Activated T-helper 2 cell treated with anti-CD3 and anti-CD28 coated beads, Interferon-gamma antibody, Interleukin-2, Interleukin-4, amounts not matched to agents 10 μg/mL and 5 μg/mL and 100 μg/mL, durations not matched to agents 14 hours and 24 hours and 36 hours (primary cell): ENCODE measurements at regions not wholly inside any gene's neighbourhood (a gene's known extent, or its start where the extent isn't known, plus 50 kb on each side); places are given as distances from the start of the nearest gene placed in this dataset.
"Not testable (repeated sequence)": the region's sequence is repeated elsewhere in the genome, so short reads cannot be mapped to it uniquely, and the experiment has no call there.

Experiments used
- DNase-seq: peaks from one replicate; pipeline ENCODE4 v3.0.0; 2021; ENCODE audit warnings: low spot score
- H3K27ac Mint-ChIP-seq: one replicate; pipeline ENCODE4 v1.8.0; 2021; ENCODE audit warnings: mixed read lengths
- H3K27me3 Mint-ChIP-seq: one replicate; pipeline ENCODE4 v1.8.0; 2021; ENCODE audit warnings: low read depth, mixed read lengths
- H3K36me3 Mint-ChIP-seq: one replicate; pipeline ENCODE4 v1.8.0; 2021; ENCODE audit warnings: low read depth, mixed read lengths
- H3K4me1 Mint-ChIP-seq: one replicate; pipeline ENCODE4 v1.8.0; 2021; ENCODE audit warnings: low read depth, mixed read lengths
- H3K4me3 Mint-ChIP-seq: one replicate; pipeline ENCODE4 v1.8.0; 2021; ENCODE audit warnings: low read depth, mild to moderate bottlenecking, moderate library complexity, mixed read lengths
- H3K9me3 Mint-ChIP-seq: one replicate; pipeline ENCODE4 v1.8.0; 2021; ENCODE audit warnings: mixed read lengths
- intact Hi-C: fragments of 100-400 bp; cut with micrococcal nuclease; formaldehyde crosslinking; loops from one replicate; pipeline ENCODE4 v1.15.1; 2023

- DNase-seq: no peak
- Mint-ChIP-seq H3K4me3 (no peak overlapping the region), H3K27me3 (no peaks in the 10 kb centered on the region), H3K27ac (no peak overlapping the region), H3K9me3 (no peaks in the 10 kb centered on the region), H3K4me1 (no peaks in the 10 kb centered on the region), H3K36me3 (no peaks in the 10 kb centered on the region)
- intact Hi-C loops: no loop called here
Observed at GRCh38 chr18:8901019-8901418, 195.7 kb downstream of the MTCL1 start.

- intact Hi-C loops: no loop called here
- Mint-ChIP-seq H3K27ac (no peak overlapping the region), H3K27me3 (no peaks in the 10 kb centered on the region), H3K36me3 (no peaks in the 10 kb centered on the region), H3K9me3 (no peaks in the 10 kb centered on the region), H3K4me1 (no peaks in the 10 kb centered on the region), H3K4me3 (no peak overlapping the region)
- no peak for DNase-seq
Observed at GRCh38 chr18:8904316-8904715, 198.2 kb upstream of the NDUFV2 start.

- Mint-ChIP-seq H3K4me3 (no peak overlapping the region), H3K4me1 (no peaks in the 10 kb centered on the region), H3K27ac (no peak overlapping the region), H3K36me3 (no peaks in the 10 kb centered on the region), H3K27me3 (no peaks in the 10 kb centered on the region), H3K9me3 (no peaks in the 10 kb centered on the region)
- no peak for DNase-seq
- intact Hi-C loops: no loop called here
Observed at GRCh38 chr18:8908792-8909510, 193.5 kb upstream of the NDUFV2 start.

GRCh38 chr18:8910186-8910822, 192.2 kb upstream of the NDUFV2 start:
- H3K4me3 Mint-ChIP-seq: no peak overlapping the region
- no peak for DNase-seq
- no peaks in the 10 kb centered on the region for H3K4me1 Mint-ChIP-seq
- no peaks in the 10 kb centered on the region for H3K36me3 Mint-ChIP-seq
- no peaks in the 10 kb centered on the region for H3K9me3 Mint-ChIP-seq
- H3K27ac Mint-ChIP-seq: no peak overlapping the region
- no peaks in the 10 kb centered on the region for H3K27me3 Mint-ChIP-seq
- intact Hi-C loops: no loop called here

- DNase-seq: no peak
- H3K4me1 Mint-ChIP-seq: no peaks in the 10 kb centered on the region
- no peaks in the 10 kb centered on the region for H3K27me3 Mint-ChIP-seq
- H3K9me3 Mint-ChIP-seq: no peaks in the 10 kb centered on the region
- H3K27ac Mint-ChIP-seq: no peak overlapping the region
- intact Hi-C loops: no loop called here
- no peaks in the 10 kb centered on the region for H3K36me3 Mint-ChIP-seq
- H3K4me3 Mint-ChIP-seq: no peak overlapping the region
Observed at GRCh38 chr18:8910843-8911242, 191.7 kb upstream of the NDUFV2 start.

GRCh38 chr18:8911408-8912340, 190.8 kb upstream of the NDUFV2 start:
- H3K4me3 Mint-ChIP-seq: no peak overlapping the region
- intact Hi-C loops: no loop called here

GRCh38 chr18:8912348-8913326, 189.9 kb upstream of the NDUFV2 start:
- H3K27ac Mint-ChIP-seq: no peak overlapping the region
- H3K4me3 Mint-ChIP-seq: no peak overlapping the region
- no peaks in the 10 kb centered on the region for H3K36me3 Mint-ChIP-seq
- DNase-seq: no peak
- H3K27me3 Mint-ChIP-seq: no peaks in the 10 kb centered on the region
- no peaks in the 10 kb centered on the region for H3K4me1 Mint-ChIP-seq
- intact Hi-C loops: no loop called here
- H3K9me3 Mint-ChIP-seq: no peaks in the 10 kb centered on the region

More at GRCh38 chr18:8911408-8912340, 190.8 kb upstream of the NDUFV2 start:
- H3K27ac Mint-ChIP-seq: no peak overlapping the region
- no peaks in the 10 kb centered on the region for H3K27me3 Mint-ChIP-seq
- H3K9me3 Mint-ChIP-seq: no peaks in the 10 kb centered on the region
- no peak for DNase-seq
- no peaks in the 10 kb centered on the region for H3K4me1 Mint-ChIP-seq
- H3K36me3 Mint-ChIP-seq: no peaks in the 10 kb centered on the region

GRCh38 chr18:8913606-8914403, 188.7 kb upstream of the NDUFV2 start:
- H3K36me3 Mint-ChIP-seq, DNase-seq, H3K4me1 Mint-ChIP-seq, H3K27ac Mint-ChIP-seq, H3K4me3 Mint-ChIP-seq, H3K9me3 Mint-ChIP-seq, H3K27me3 Mint-ChIP-seq, intact Hi-C loops: not testable (repeated sequence)

GRCh38 chr18:8914404-8915264, 187.9 kb upstream of the NDUFV2 start:
- H3K9me3 Mint-ChIP-seq, H3K27ac Mint-ChIP-seq, intact Hi-C loops, H3K4me1 Mint-ChIP-seq, H3K4me3 Mint-ChIP-seq, H3K27me3 Mint-ChIP-seq, DNase-seq, H3K36me3 Mint-ChIP-seq: not testable (repeated sequence)

- intact Hi-C loops, H3K4me1 Mint-ChIP-seq, H3K27ac Mint-ChIP-seq, H3K9me3 Mint-ChIP-seq, DNase-seq, H3K4me3 Mint-ChIP-seq, H3K36me3 Mint-ChIP-seq, H3K27me3 Mint-ChIP-seq: not testable (repeated sequence)
Observed at GRCh38 chr18:8920856-8921787, 181.4 kb upstream of the NDUFV2 start.
